Vagina (tissue), 2 donors: ENCODE measurements at regions not wholly inside any gene's neighbourhood (a gene's known extent, or its start where the extent isn't known, plus 50 kb on each side); places are given as distances from the start of the nearest gene placed in this dataset.

Experiments used
- DNase-seq, 2 donors: peaks; one replicate each; pipeline ENCODE4 v3.0.0-alpha.2; 2017; ENCODE audit errors: extremely low spot score in 2 of 2
- H3K27ac ChIP-seq: fragments of 200-600 bp; sonication (generic); one replicate; pipeline ENCODE4 v1.5.1; 2019
- H3K27me3 ChIP-seq: fragments of 200-600 bp; sonication (generic); one replicate; pipeline ENCODE4 v1.5.1; 2019
- H3K36me3 ChIP-seq, 2 donors: fragments of 200-600 bp; sonication (generic); one replicate each; pipeline ENCODE4 v1.5.1; 2017 to 2019
- H3K4me1 ChIP-seq: fragments of 200-600 bp; sonication (generic); one replicate; pipeline ENCODE4 v1.5.1; 2019
- H3K4me3 ChIP-seq, 2 donors: fragments of 200-600 bp; sonication (generic); 1 replicate in 1 of 2; 2 replicates in 1 of 2; pipeline ENCODE4 v1.5.1; 2016 to 2019
- H3K9me3 ChIP-seq: fragments of 200-600 bp; sonication (generic); one replicate; pipeline ENCODE4 v1.5.1; 2019
- POLR2A ChIP-seq, 2 donors: fragments of 450-650 bp; IDR thresholded peaks; one replicate each; pipeline ENCODE4 v1.6.1; 2017; ENCODE audit warnings: antibody characterized with exemption in 2 of 2, mild to moderate bottlenecking in 2 of 2, moderate library complexity in 2 of 2
- POLR2AphosphoS5 ChIP-seq, 2 donors: sonication (generic); formaldehyde crosslinking; IDR thresholded peaks; one replicate each; pipeline ENCODE4 v1.9.0; 2017; ENCODE audit warnings: antibody characterized with exemption in 2 of 2, mild to moderate bottlenecking in 2 of 2, low read depth in 1 of 2; ENCODE audit not compliant: insufficient read depth in 1 of 2
- intact Hi-C: fragments of 100-400 bp; cut with DNase I; formaldehyde crosslinking; loops from one replicate; pipeline ENCODE4 v1.15.1; 2023
- TF ChIP-seq, protein P1 (sequence below), 3 experiments: fragments of 450-650 bp in 2 of 3; fragments of 200-600 bp in 1 of 3; sonication (generic) in 1 of 3; IDR thresholded peaks; one replicate each; pipeline ENCODE4 v1.5.1; 2017 to 2019; ENCODE audit warnings: antibody characterized with exemption in 3 of 3, mild to moderate bottlenecking in 2 of 3, moderate library complexity in 2 of 3

DNA sequence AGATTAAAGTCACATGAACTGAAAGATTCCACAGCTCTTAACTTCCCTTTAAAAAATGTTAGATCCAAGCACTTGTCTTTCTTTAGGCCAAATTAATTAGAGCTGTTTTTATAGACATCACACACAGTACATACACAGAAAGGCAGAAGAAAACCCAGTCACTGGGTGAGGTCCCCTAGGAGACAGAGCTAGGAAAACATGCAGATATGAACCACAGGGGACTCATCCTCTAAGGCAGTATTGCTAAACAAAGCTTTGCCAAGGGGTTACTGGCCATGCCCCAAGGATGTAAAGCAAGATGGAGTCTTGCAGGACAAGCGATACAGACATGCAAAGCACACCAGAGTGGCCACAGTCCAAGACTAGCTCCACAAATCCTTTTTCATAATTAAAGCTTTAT lies 227.0 kb downstream of the SEMA6A start:
- DNase-seq = no peak
- Histone ChIP-seq H3K27ac (no peak overlapping the region), H3K4me3 (no peak overlapping the region), H3K4me1 (no peaks in the 10 kb centered on the region), H3K36me3 (no peaks in the 10 kb centered on the region), H3K9me3 (no peaks in the 10 kb centered on the region), H3K27me3 (no peaks in the 10 kb centered on the region)
- intact Hi-C loops = no loop called here
- TF ChIP-seq POLR2A (IDR thresholded peaks at IDR 0.05) (no peak), POLR2AphosphoS5 (IDR thresholded peaks at IDR 0.05; ENCODE audit: insufficient read depth in 1 of 2, low read depth in 1 of 2) (no peak)
- TF ChIP-seq, protein P1, sequence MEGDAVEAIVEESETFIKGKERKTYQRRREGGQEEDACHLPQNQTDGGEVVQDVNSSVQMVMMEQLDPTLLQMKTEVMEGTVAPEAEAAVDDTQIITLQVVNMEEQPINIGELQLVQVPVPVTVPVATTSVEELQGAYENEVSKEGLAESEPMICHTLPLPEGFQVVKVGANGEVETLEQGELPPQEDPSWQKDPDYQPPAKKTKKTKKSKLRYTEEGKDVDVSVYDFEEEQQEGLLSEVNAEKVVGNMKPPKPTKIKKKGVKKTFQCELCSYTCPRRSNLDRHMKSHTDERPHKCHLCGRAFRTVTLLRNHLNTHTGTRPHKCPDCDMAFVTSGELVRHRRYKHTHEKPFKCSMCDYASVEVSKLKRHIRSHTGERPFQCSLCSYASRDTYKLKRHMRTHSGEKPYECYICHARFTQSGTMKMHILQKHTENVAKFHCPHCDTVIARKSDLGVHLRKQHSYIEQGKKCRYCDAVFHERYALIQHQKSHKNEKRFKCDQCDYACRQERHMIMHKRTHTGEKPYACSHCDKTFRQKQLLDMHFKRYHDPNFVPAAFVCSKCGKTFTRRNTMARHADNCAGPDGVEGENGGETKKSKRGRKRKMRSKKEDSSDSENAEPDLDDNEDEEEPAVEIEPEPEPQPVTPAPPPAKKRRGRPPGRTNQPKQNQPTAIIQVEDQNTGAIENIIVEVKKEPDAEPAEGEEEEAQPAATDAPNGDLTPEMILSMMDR (IDR thresholded peaks at IDR 0.05) = no peak

DNA sequence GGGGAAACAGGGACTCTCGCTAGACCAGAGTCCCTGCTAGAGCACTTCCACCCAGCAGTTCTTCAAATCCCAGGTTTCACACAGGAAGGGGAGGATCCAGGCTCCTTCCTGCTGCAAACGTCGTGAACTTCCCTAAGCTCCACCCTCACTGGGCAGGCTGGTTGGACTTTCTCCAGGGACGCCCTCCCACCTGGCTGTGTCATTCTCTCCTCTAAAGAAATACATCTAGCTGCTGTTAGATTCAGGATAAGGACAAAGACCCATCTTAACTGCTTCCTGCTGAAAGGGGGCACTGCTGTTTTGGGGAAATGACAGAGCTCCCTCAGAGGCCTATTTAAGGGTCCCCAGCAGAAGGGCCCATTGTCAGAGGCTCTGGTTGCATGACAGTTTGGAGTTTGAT lies 230.7 kb downstream of the SEMA6A start:
- no peak for TF ChIP-seq POLR2A (IDR thresholded peaks at IDR 0.05)
- TF ChIP-seq, protein P1 (IDR thresholded peaks at IDR 0.05) = no peak
- TF ChIP-seq POLR2AphosphoS5 (IDR thresholded peaks at IDR 0.05; ENCODE audit: insufficient read depth in 1 of 2, low read depth in 1 of 2) = no peak
- no peaks in the 10 kb centered on the region for H3K27me3 ChIP-seq

More for the DNA sequence above, 230.7 kb downstream of the SEMA6A start:
- Histone ChIP-seq H3K36me3 (no peaks in the 10 kb centered on the region), H3K4me3 (no peak overlapping the region), H3K9me3 (no peaks in the 10 kb centered on the region), H3K4me1 (no peaks in the 10 kb centered on the region), H3K27ac (no peak overlapping the region)
- no peak for DNase-seq
- intact Hi-C loops = no loop called here
